ENCODE measurements at regions not wholly inside any gene's neighbourhood (a gene's known extent, or its start where the extent isn't known, plus 50 kb on each side); places are given as distances from the start of the nearest gene placed in this dataset.

DNA sequence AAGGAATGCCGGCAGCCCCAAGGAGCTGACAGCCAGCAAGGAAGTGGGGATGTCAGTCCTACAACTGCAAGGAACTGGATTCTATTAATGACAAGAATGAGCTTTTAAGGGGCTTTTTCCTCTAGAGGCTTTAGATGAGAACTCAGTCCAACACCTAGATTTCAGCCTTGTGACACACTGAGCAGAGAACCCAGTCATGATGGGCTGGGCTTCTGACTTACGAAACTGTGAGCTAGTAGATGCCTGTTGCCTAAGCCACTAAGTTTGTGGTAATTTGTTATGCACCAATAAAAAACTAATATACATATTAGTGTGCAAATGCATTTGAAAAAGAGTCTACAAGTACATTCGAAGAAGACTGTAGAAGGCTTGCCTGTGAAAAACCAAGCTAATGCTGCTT, 263.3 kb downstream of the SOX4 start:
- TF ChIP-seq, protein P1, sequence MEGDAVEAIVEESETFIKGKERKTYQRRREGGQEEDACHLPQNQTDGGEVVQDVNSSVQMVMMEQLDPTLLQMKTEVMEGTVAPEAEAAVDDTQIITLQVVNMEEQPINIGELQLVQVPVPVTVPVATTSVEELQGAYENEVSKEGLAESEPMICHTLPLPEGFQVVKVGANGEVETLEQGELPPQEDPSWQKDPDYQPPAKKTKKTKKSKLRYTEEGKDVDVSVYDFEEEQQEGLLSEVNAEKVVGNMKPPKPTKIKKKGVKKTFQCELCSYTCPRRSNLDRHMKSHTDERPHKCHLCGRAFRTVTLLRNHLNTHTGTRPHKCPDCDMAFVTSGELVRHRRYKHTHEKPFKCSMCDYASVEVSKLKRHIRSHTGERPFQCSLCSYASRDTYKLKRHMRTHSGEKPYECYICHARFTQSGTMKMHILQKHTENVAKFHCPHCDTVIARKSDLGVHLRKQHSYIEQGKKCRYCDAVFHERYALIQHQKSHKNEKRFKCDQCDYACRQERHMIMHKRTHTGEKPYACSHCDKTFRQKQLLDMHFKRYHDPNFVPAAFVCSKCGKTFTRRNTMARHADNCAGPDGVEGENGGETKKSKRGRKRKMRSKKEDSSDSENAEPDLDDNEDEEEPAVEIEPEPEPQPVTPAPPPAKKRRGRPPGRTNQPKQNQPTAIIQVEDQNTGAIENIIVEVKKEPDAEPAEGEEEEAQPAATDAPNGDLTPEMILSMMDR (IDR thresholded peaks at IDR 0.05; ENCODE audit: low read length): no peak
- TF ChIP-seq EZH2 (optimal IDR thresholded peaks at IDR 0.05; ENCODE audit: low read depth, low read length): no peak

All from MM.1S (cell line).